Subcutaneous abdominal adipose tissue (tissue), 5 donors: ENCODE measurements at regions not wholly inside any gene's neighbourhood (a gene's known extent, or its start where the extent isn't known, plus 50 kb on each side); places are given as distances from the start of the nearest gene placed in this dataset.
"Not testable (repeated sequence)": the region's sequence is repeated elsewhere in the genome, so short reads cannot be mapped to it uniquely, and the experiment has no call there.

ENCODE experiments used
- H3K27ac ChIP-seq: one replicate; pipeline ENCODE4 v1.7.0; 2013; ENCODE audit warnings: low read depth, mild to moderate bottlenecking, inconsistent platforms, low read length, moderate library complexity
- H3K27me3 ChIP-seq, 5 donors: one replicate each; pipeline ENCODE4 v1.7.0; 2013; ENCODE audit warnings: low read length in 5 of 5, inconsistent platforms in 1 of 5; ENCODE audit not compliant: control insufficient read depth in 5 of 5, insufficient read depth in 4 of 5
- H3K36me3 ChIP-seq, 5 donors: one replicate each; pipeline ENCODE4 v1.7.0; 2013; ENCODE audit warnings: low read length in 5 of 5; ENCODE audit not compliant: control insufficient read depth in 5 of 5, insufficient read depth in 5 of 5
- H3K4me1 ChIP-seq, 5 donors: one replicate each; pipeline ENCODE4 v1.7.0; 2013; ENCODE audit warnings: low read length in 5 of 5, mild to moderate bottlenecking in 3 of 5, moderate library complexity in 1 of 5; ENCODE audit not compliant: control insufficient read depth in 5 of 5, insufficient read depth in 5 of 5
- H3K4me3 ChIP-seq, 5 donors: one replicate each; pipeline ENCODE4 v1.7.0; 2013; ENCODE audit warnings: low read length in 5 of 5, low read depth in 1 of 5
- H3K9ac ChIP-seq, 5 donors: one replicate each; pipeline ENCODE4 v1.7.0; 2013; ENCODE audit warnings: low read length in 5 of 5, mild to moderate bottlenecking in 4 of 5, moderate library complexity in 3 of 5
- H3K9me3 ChIP-seq, 5 donors: one replicate each; pipeline ENCODE4 v1.7.0; 2013; ENCODE audit warnings: low read length in 5 of 5; ENCODE audit not compliant: control insufficient read depth in 5 of 5
- donor health status: healthy.
- donor health status: healthy.
- donor health status: healthy.
- donor health status: healthy.
- donor health status: healthy.

DNA sequence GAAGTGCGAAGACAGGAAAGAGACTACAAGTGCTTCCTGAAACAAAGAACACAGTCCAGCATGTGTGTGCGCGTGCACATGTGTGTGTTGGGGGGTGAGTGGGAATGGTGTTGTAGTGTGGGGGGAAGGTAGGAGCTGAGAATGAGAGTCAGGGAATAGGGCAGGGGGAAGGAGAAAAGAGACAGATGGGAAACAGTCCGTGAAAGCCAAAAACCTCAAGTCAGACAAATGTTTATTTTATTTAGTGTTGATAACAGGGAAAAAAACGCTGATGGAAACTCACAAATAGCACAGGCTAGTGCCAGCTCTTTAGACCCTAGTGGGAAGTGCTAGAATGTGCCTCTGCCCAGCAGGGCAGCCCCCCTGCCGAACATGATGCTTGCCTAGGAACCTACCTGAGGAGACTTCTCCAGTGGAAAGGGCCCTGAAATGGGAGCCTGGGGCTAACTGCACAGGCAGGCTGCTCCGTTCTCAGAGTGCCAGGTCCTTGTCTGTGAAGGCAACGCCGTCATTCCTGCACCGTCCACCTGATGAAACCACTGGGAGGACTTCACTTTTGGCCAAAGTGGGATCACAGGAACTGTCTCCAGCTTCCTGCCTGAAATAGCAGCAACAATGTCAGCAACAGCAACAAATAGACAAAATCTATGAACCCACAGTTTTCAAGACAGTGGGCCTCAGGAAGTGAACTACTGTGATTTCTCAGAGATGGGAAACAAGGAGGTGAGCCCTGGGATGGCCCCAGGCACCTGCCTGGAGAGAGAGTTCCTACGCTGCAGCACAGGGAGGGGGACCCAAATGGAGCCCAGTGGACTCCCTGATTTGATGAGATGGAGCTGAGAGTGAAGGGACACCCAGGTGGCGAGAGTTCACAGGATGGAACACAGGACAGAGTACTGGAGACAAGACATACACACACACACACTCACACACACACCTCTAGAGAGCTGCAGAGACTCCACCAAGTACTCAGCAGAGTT, 379.7 kb downstream of the RPS24 start:
- Histone ChIP-seq H3K4me3 (no peak overlapping the region), H3K27ac (no peak overlapping the region), H3K27me3 (peaks cover 0 to 3% (median 0%) of the 10 kb centered on the region in 5 donors), H3K36me3 (no peaks in the 10 kb centered on the region), H3K4me1 (peaks cover 5 to 10% (median 9%) of the 10 kb centered on the region in 5 donors), H3K9me3 (no peaks in the 10 kb centered on the region), H3K9ac (no peak overlapping the region)

DNA sequence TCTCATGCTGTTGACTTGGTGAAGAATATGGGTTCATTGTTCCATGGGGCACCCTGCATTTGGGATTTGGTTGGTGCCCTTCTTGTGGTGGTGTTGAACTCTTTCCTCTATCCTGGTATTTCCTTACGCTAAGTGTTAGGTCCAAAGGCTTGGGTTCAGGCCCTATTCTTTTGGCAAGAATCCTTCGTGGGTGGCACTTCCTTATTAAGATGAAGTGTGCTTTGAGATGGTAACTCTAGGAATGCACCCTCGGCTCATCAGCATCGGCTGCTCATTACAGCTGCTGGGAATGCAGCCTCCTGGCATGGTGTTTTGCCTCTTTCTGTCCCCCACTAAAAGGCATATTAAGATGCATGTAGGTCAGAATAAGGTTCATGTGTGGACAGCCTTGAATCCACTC, 380.7 kb downstream of the RPS24 start:
- H3K36me3 ChIP-seq, result no peaks in the 10 kb centered on the region
- H3K4me1 ChIP-seq, result no peaks in the 10 kb centered on the region
- H3K9me3 ChIP-seq, result no peaks in the 10 kb centered on the region
- H3K27ac ChIP-seq, result no peak overlapping the region
- H3K4me3 ChIP-seq, result no peak overlapping the region
- no peak overlapping the region for H3K9ac ChIP-seq
- H3K27me3 ChIP-seq, result no peaks in the 10 kb centered on the region

DNA sequence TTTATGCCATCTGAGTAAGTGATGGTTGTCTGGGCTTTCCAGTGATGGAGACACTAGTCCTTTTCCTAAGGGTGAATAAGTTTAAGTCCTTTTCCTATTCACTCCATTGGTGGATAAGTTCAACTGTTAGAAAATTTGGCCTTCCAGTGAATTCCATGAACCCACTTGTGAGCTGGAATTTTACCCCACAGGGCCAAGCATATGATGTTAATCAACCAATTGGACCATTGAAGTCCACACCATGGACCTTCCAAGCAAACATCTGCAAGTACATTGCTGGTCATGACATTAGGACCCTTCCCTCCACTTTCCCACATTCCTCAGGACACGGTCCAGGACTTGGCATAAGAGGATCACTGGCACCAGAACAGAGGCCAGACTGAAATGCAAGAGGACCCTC, 381.4 kb downstream of the RPS24 start:
- no peaks in the 10 kb centered on the region for H3K4me1 ChIP-seq
- no peak overlapping the region for H3K27ac ChIP-seq
- no peaks in the 10 kb centered on the region for H3K9me3 ChIP-seq
- H3K9ac ChIP-seq, result no peak overlapping the region
- no peaks in the 10 kb centered on the region for H3K36me3 ChIP-seq
- H3K27me3 ChIP-seq, result no peaks in the 10 kb centered on the region
- H3K4me3 ChIP-seq, result no peak overlapping the region

DNA sequence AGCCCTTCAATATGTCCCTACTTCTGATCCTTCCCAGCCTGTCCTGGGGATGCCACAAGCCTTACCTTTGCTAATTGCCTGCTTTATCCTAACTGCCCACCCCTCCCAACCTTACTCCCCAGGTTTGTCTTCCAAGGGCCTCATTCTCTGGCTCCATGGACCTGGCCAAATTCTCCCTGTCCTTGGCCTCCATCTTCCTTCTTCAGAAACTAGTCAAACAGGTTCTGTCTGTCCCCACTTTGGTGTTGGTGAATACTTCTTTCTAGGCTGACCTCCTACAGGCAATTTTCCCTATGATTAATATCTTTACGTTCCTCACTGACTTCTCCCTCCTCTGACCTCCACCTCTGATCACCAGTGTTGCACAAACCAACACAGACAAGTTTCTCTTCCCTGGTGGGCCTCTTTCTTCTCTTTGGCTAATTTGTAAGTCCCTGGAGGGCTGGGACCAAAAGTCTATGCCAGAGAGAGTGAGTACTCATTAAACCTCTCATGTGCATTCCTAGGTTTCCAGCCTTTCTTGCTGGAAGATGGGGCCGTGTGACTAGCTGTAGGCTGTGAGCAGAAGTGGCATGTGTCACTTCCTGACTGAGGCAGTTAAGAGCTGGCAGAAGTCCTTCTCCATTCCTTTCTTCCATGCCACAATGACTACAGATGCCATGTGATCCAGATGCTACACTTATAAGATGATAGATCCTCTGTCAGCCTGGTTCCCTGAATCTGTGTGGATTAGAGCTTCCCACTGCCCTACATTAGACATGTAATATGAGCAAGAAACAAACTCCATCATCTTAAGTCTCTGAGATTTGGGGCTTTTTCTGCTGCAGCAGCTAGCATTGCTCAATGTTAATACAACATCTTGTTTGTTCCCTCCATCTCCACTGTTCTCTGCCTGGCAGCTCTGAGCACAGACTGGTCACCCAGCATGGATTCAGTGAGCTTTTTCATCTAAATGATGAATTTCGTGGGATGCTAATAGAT, 382.7 kb downstream of the RPS24 start:
- no peak overlapping the region for H3K9ac ChIP-seq
- no peaks in the 10 kb centered on the region for H3K27me3 ChIP-seq
- H3K9me3 ChIP-seq, result no peaks in the 10 kb centered on the region
- H3K36me3 ChIP-seq, result no peaks in the 10 kb centered on the region
- no peak overlapping the region for H3K4me3 ChIP-seq
- H3K27ac ChIP-seq, result no peak overlapping the region
- H3K4me1 ChIP-seq, result no peaks in the 10 kb centered on the region

DNA sequence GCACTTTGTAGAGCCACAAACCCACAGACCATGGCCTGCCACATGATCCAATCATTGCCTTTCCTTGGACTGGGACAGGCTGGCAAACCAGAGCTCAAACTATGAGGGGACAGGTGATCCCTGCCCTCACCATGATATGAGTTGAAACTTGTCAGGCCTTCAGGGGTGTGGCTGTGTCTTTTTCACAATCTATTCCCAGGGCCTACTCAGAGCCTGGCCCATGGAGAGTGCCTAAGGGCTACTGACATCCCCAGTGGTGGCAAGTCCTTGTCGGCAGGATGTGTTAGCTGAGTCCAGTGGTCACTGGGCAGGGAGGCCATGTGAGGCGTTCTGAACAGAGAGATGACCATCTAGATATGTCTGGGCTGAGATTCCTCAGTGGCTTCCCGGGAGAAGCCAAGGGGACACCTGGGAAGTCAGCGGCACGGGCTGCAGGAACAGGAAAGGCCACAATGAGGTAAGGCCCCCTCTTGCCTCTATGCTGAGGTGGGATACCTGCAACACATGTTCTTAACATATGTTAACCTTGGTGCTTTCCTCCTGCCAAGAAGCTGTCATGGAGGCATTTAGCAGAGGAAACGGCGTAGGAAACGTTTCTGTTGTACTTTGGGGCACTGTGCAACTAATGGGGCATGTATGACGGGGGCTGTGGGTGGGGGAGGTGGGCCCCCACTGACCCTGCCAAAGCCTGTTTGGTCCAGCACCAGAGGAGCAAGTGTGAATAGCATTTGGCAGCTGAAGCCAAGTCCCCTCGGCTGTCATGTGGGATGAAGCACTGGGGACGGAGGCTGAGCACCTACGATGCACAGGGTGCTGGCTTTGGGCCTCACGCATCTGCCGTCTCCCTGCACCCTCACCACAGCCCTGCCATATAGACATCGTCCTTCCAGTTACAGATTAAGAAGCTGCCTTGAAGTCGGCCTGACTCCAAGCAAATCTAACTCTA, 384.0 kb downstream of the RPS24 start:
- no peak overlapping the region for H3K4me3 ChIP-seq
- H3K36me3 ChIP-seq, result no peaks in the 10 kb centered on the region
- H3K9me3 ChIP-seq, result no peaks in the 10 kb centered on the region
- no peaks in the 10 kb centered on the region for H3K27me3 ChIP-seq
- H3K4me1 ChIP-seq, result no peaks in the 10 kb centered on the region
- H3K9ac ChIP-seq, result no peak overlapping the region
- H3K27ac ChIP-seq, result no peak overlapping the region

DNA sequence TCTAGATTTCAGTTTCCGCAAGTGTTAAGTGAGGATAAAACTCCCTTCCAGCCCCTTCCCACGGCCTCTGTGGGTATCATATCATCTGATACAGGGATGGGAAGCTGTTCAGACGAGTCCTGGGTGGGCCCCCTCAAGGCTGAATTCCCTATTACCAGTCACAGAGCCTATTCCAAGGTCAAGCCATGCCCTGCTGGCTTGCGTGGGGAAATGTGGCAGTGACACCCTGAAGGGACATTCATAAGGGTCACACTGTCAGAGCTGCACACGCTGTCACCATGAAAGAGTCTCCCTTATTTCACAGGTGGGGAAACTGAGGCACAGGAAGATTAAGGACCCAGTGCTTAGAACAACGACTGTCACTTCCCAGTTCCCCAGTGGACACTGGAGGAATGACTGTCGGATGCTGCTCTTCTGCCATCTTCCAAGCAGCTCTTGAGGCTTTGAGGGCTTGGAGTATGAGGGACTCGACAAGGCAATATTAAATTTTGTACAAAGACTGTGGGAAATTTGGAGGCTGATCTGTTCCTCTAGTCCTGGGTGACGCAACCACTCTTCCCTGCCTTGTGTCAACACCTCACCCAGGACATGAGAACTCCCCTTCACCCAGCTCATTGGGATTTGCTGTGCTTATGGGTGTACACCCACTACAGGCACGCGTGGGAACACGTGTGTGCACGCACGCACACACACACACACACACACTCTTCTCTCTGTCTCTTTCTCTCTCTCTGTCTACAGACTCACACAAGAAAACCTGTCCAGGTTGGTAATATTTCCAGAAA, 386.0 kb downstream of the RPS24 start:
- Histone ChIP-seq H3K27ac (no peak overlapping the region), H3K9me3 (peaks cover 0 to 6% (median 4%) of the 10 kb centered on the region in 5 donors), H3K4me3 (no peak overlapping the region), H3K9ac (no peak overlapping the region), H3K27me3 (no peaks in the 10 kb centered on the region), H3K36me3 (no peaks in the 10 kb centered on the region), H3K4me1 (no peaks in the 10 kb centered on the region)

DNA sequence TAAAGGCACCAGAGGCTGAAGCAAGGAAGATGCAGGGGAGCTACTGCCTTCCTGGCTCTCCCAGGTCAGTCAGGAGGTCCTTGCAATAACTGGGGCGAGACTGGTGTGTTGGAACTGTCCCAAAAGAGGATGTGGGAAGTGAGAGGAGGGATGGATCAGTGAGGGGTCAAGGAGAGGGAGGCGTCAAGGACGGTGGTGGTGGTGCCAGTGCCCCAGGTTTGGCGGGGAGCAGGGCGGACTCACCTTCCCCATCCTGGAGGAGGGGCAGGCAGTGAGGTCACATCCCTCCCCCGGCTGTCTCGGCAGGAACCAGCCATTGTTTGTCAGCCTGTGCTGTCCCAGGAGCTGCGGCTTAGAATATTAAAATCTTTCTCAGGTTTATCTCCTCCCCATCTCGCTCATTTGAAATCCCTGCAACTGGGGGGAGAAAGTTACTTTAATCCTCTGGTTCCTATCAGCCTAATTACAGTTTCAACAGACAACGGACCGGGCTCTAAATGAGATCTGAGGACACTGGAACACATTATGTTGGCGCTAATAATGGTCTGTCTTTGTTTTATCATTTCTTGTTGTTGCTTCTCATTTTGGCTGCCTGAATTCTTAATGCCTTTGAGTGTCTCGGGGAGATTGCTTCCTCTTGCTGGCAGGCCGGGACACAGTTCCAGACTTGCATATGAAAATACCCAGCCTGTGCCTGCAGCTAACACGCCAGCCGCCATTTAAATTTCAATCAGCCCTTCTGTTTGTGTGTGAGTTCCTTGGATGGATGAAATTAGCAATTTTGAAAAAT, 387.5 kb downstream of the RPS24 start:
- Histone ChIP-seq H3K27ac (no peak overlapping the region), H3K4me3 (no peak overlapping the region), H3K9ac (no peak overlapping the region)

DNA sequence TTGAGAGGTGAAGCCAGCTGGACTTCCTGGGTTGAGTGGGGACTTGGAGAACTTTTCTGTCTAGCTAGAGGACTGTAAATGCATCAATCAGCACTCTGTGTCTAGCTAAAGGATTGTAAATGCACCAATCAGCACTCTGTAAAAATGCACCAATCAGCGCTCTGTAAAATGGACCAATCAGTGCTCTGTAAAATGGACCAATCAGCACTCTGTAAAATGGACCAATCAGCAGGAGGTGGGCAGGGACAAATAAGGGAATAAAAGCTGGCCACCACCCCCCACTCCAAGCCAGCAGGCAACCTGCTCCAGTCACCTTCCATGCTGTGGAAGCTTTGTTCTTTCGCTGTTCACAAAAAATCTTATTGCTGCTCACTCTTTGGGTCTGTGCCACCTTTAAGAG, 390.4 kb downstream of the RPS24 start:
- H3K9me3 ChIP-seq, result peaks cover 2 to 20% (median 13%) of the 10 kb centered on the region in 5 donors
- H3K4me3 ChIP-seq, H3K9ac ChIP-seq, H3K4me1 ChIP-seq, H3K27ac ChIP-seq, H3K27me3 ChIP-seq, H3K36me3 ChIP-seq: not testable (repeated sequence)

More for the DNA sequence above, 387.5 kb downstream of the RPS24 start:
- no peaks in the 10 kb centered on the region for H3K36me3 ChIP-seq
- no peaks in the 10 kb centered on the region for H3K4me1 ChIP-seq
- no peaks in the 10 kb centered on the region for H3K27me3 ChIP-seq
- peaks cover 2 to 17% (median 10%) of the 10 kb centered on the region in 5 donors for H3K9me3 ChIP-seq
